HG02981 (cell line): ENCODE measurements at regions not wholly inside any gene's neighbourhood (a gene's known extent, or its start where the extent isn't known, plus 50 kb on each side); places are given as distances from the start of the nearest gene placed in this dataset.
"Not testable (repeated sequence)": the region's sequence is repeated elsewhere in the genome, so short reads cannot be mapped to it uniquely, and the experiment has no call there.

Experiments
- ATAC-seq: cut with Tn5 transposase; IDR thresholded peaks from one replicate; pipeline ENCODE4 v1.9.1; 2021; ENCODE audit warnings: mild to moderate bottlenecking, moderate library complexity; ENCODE audit not compliant: unreplicated experiment

GRCh38 chr1:213622365-213623063, 365.3 kb upstream of the PROX1 start:
- ATAC-seq = peak; percentile 64

- ATAC-seq = peak; percentile 28
Measured at GRCh38 chr1:213623064-213623581, 364.6 kb upstream of the PROX1 start.

- peak; percentile 51 for ATAC-seq
Measured at GRCh38 chr1:213623862-213624261, 363.9 kb upstream of the PROX1 start.

DNA sequence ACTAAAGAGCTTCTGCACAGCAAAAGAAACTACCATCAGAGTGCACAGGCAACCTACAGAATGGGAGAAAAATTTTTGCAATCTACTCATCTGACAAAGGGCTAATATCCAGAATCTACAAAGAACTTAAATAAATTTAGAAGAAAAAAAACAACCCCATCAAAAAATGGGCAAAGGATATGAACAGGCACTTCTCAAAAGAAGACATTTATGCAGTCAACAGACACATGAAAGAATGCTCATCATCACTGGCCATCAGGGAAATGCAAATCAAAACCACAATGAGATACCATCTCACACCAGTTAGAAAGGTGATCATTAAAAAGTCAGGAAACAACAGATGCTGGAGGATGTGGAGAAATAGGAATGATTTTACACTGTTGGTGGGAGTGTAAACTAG, 351.0 kb upstream of the PROX1 start:
- ATAC-seq = not testable (repeated sequence)

- ATAC-seq = no peak
Measured at GRCh38 chr1:213641312-213641711, 346.5 kb upstream of the PROX1 start.

GRCh38 chr1:213643360-213643759, 344.4 kb upstream of the PROX1 start:
- ATAC-seq = no peak

GRCh38 chr1:213647864-213648650, 339.7 kb upstream of the PROX1 start:
- ATAC-seq = no peak

GRCh38 chr1:213649373-213649772, 338.4 kb upstream of the PROX1 start:
- no peak for ATAC-seq

DNA sequence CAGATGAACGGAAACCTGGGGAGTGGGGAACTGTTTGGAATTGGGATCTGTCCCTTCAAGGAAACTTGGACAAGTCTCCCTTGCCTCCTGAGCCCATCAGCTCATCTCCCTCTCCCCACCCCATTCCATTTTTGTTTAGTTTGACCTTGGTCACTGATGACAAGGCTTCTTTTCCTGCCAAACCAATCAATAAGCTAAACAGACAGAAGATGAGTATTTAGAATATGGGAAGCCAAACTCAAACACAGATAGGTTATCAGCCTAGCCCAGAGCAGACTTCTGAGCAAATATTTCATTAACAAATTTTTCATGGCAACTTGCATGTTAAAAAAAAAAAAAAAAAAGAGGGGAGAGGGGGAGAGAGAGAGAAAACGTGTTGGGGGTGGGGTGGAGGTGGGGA, 337.2 kb upstream of the PROX1 start:
- ATAC-seq = no peak

DNA sequence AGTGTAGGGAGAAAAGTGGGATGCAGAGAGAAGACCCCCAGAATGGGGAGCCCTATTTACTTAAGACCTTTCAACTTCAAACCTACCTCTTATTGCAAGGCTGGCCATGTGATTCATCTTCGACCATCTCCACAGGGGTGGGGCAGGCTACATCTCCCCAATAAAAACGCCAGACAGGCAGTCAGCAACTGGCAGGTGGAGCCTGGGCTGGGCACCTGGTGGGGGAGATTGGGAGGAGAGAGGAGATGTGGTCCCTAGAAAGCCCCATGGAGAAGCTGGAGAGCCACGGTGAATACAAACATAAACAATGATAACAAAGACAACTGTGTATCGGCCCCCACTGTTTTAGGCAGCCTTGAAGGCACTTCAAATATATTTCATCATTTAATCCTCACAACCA, 336.7 kb upstream of the PROX1 start:
- ATAC-seq = no peak

GRCh38 chr1:213652109-213652508, 335.7 kb upstream of the PROX1 start:
- ATAC-seq = no peak

GRCh38 chr1:213656039-213656438, 331.7 kb upstream of the PROX1 start:
- no peak for ATAC-seq

GRCh38 chr1:213656503-213656902, 331.3 kb upstream of the PROX1 start:
- no peak for ATAC-seq

DNA sequence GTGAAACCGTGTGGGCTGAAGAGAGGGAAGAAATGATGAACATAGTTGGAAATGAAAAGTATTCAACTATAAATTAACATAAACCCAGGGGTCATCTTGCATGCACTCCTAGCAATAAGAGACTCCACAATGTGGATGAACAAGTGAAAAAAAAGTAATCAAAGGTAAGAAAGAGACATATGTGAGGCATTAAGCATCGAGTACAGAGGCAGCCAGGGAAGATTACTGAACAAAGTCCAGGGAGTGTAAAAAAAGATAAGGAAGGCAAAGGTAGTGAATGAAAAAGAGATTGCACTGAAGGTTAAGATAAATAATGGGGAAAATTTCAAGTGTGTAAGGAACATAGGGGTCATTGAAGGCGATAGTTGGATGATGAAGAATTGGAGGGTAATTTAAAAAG, 330.8 kb upstream of the PROX1 start:
- no peak for ATAC-seq

DNA sequence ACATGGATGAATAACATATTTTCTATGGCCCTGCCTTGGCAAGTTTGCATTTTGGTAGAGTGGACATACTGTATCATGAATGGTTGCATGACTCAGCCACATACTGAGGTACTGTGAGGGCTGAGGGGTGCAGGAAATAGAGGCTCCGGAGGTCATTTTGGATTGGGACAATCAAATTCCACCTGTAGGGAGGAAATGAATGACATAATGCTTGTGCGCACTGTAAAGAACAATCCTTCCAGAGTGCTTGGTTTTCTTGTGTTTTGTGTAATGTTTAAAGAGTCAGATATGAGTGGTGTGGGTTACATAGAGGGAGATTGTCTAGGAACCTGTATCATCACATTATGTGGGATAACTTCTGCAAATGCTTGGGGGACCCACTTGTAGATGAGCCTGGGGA, 329.9 kb upstream of the PROX1 start:
- no peak for ATAC-seq

DNA sequence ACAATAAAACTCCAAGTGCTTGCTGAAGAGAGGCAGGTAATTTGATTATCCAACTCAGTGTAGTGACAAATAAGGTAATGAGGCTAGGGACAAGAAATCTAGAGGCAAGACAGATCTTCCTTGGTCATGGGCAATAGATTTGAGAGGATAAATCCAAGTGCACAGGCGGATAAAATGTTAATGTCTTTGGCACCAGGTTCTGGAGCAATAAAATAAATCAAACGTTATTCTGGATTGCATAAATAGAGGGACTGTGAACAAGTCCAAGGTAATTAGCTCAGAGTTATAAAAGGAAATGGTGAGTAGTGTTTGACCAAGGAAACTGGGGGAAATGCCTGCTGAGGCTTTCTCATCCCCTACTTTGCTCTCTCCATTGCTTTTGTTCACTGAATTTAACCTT, 329.3 kb upstream of the PROX1 start:
- ATAC-seq = no peak

DNA sequence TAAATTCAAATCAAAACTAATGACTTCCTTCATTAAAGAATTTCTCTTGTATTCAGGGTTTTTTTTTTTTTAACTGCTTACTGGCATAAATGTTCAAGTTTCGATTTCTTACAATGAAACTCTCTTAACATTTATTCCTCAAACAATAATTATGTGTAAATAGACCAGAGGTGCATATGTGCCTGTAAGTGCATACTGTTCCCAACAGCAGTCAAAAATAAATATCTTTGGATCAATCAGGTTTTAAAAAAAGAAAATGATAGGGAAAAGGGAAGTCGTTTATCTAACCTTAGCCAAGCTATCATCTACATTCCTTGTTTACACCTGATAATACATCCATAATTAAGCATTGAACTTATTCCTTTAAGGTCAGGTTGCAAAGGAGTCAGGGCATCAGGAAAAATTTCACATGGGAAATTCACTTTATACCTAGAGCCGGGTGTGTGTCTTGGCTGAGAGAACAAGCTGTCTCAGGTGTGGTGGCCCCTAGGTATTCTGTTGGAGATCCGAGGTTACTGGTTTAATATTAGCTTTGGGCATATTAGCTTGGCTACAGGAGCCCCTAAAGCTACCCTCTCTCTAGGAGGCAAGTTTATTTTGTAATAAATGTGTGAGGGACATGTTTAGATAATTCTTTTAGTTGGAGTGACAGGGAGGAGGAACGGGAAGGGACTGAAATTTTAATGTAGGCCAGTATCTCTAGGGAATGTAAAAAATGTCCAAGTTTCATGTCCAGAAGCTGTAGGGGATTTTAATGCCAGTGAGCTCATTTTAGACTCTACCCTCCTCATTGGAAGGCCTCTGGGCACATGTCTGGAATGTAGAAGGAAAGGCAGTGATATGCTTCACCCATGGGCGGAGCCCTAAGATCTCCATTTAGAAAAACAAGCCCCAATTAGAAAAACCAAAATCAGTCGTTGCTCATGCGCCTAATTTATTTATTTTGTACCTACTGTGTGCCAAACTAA, 327.9 kb upstream of the PROX1 start:
- no peak for ATAC-seq

DNA sequence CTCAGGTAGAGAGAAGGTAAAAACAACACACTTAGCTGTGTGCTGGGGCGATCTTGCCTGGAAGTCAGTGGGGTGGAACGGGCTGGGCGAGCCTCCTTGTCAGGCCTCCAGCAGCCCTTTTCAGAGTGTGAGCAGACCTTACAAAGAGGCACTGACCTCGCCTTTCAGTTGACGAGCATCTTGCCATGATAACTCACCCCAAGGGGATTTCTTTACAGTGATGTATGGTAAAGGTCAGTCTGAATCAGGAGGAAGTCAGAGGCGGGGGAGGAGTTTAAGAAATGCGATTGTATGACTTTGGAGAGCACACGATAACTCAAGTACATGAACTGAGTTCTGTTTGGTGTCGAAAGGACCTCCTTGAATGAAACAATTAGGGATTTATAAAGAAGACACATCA, 326.5 kb upstream of the PROX1 start:
- ATAC-seq = no peak

DNA sequence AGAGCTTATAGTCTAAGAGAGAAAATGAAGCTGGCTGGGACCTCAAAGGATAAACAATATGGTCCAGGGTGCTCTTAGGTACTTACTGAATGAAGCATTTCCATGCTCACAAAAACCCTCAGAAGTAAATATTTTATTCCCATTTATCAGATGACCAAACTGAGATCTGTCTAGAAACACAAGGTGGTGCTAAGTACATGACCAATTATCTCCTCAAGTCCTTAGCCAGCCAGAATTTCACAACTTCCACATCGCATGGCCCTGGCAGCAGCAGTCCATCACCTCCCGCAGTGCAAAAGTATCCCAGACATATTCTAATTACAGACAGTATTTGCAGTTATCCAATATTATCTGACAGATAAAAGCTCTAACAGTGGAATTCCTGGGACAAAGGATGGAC, 321.7 kb upstream of the PROX1 start:
- no peak for ATAC-seq

- ATAC-seq = no peak
Measured at GRCh38 chr1:213666922-213667321, 320.9 kb upstream of the PROX1 start.

GRCh38 chr1:213669512-213669911, 318.3 kb upstream of the PROX1 start:
- no peak for ATAC-seq
